HepG2 (cell line): ENCODE measurements at regions not wholly inside any gene's neighbourhood (a gene's known extent, or its start where the extent isn't known, plus 50 kb on each side); places are given as distances from the start of the nearest gene placed in this dataset.

Experiments used
- ATAC-seq: fragments of 200-7000 bp; cut with Tn5 transposase; 3 replicates; pipeline ENCODE4 v1.9.1; 2020; ENCODE audit warnings: mild to moderate bottlenecking, moderate library complexity
- BruUV-seq: library from RNA; stranded (reverse); fragments of 400-500 nt; replicated peaks from 2 replicates; lab custom pipeline; 2021; lab: Mats Ljungman, UMichigan
- CTCF ChIA-PET: fragments of 300-600 bp; formaldehyde crosslinking; extraction: SDS; loops from one replicate; lab custom pipeline; 2021; ENCODE audit warnings: low total read pairs, inconsistent platforms, low intra/inter-chr PET ratio; lab: Yijun Ruan, JAX
- POLR2A ChIA-PET: fragments of 350-600 bp; sonication (Branson Sonifier 250); formaldehyde crosslinking; loops from one replicate; lab custom pipeline; 2020; ENCODE audit warnings: antibody characterized with exemption, inconsistent platforms; lab: Yijun Ruan, JAX
- DNase-seq: peaks from one replicate; pipeline ENCODE4 v3.0.0-alpha.2; 2015; ENCODE audit warnings: low spot score
- FAIRE-seq: peaks from 3 replicates; lab custom pipeline; 2011; peaks lifted over from hg19 to GRCh38; lab: Jason Lieb, UNC
- H2AFZ ChIP-seq: one replicate; pipeline ENCODE4 v1.6.1; 2011; ENCODE audit warnings: low read length, inconsistent platforms
- H3K27ac ChIP-seq: fragments of 300-600 bp; 3 replicates; pipeline ENCODE4 v1.8.0; 2011; ENCODE audit warnings: mixed run types, mild to moderate bottlenecking, mixed read lengths, low read length, inconsistent platforms; ENCODE audit not compliant: insufficient read depth; ENCODE audit errors: extremely low read length
- H3K27me3 ChIP-seq, 2 experiments: fragments of 200-600 bp in 1 of 2; 2 replicates in 1 of 2; 3 replicates in 1 of 2; pipeline versions ENCODE4 v1.6.0 to v1.8.0; 2011; ENCODE audit warnings: low read length in 2 of 2, mild to moderate bottlenecking in 2 of 2, moderate library complexity in 2 of 2, inconsistent platforms in 1 of 2; ENCODE audit not compliant: insufficient read depth in 2 of 2, control insufficient read depth in 1 of 2
- H3K36me3 ChIP-seq, 2 experiments: fragments of 200-600 bp in 1 of 2; replicated peaks in 1 of 2; 2 replicates in 1 of 2; 3 replicates in 1 of 2; pipeline versions ENCODE4 v1.5.1 to v1.8.0; 2011; ENCODE audit warnings: low read length in 2 of 2, inconsistent platforms in 1 of 2; ENCODE audit not compliant: insufficient read depth in 2 of 2, control insufficient read depth in 1 of 2
- H3K4me1 ChIP-seq: 2 replicates; pipeline ENCODE4 v1.5.1; 2012; ENCODE audit warnings: low read length, inconsistent platforms; ENCODE audit not compliant: insufficient read depth
- H3K4me2 ChIP-seq: 2 replicates; pipeline ENCODE4 v1.6.0; 2011; ENCODE audit warnings: low read depth, low read length, inconsistent platforms
- H3K4me3 ChIP-seq, 3 experiments: fragments of 200-600 bp in 1 of 3; sonication (generic), shearing (Covaris generic) in 1 of 3; replicated peaks in 1 of 3; 2 replicates each; pipeline ENCODE4 v1.5.1; 2011 to 2016; ENCODE audit warnings: low read length in 3 of 3, inconsistent platforms in 2 of 3, low read depth in 2 of 3, mild to moderate bottlenecking in 2 of 3, control low read depth in 1 of 3, mixed read lengths in 1 of 3; ENCODE audit not compliant: insufficient read depth in 1 of 3
- H3K79me2 ChIP-seq: one replicate; pipeline ENCODE4 v1.6.1; 2011; ENCODE audit warnings: low read length, inconsistent platforms; ENCODE audit not compliant: insufficient read depth
- H3K9ac ChIP-seq: 2 replicates; pipeline ENCODE4 v1.6.0; 2011; ENCODE audit warnings: mild to moderate bottlenecking, low read depth, low read length, inconsistent platforms; ENCODE audit not compliant: insufficient read depth
- H3K9me3 ChIP-seq: 2 replicates; pipeline ENCODE4 v1.5.1; 2012; ENCODE audit warnings: mild to moderate bottlenecking, low read length
- H4K20me1 ChIP-seq: 2 replicates; pipeline ENCODE4 v1.6.0; 2011; ENCODE audit warnings: inconsistent platforms, mild to moderate bottlenecking, low read length, moderate library complexity; ENCODE audit not compliant: insufficient read depth
- DRAP1 ChIP-seq: IDR thresholded peaks from 2 replicates; pipeline ENCODE4 v1.6.1; 2016; ENCODE audit warnings: missing genetic modification reagents, missing compliant biosample characterization
- FOXA1 ChIP-seq, 2 experiments: fragments of 450-650 bp in 1 of 2; sonication (generic) in 1 of 2; formaldehyde crosslinking in 1 of 2; IDR thresholded peaks; 2 replicates each; pipeline versions ENCODE4 v1.4.0 to v1.6.1; 2016 to 2020; ENCODE audit warnings: missing genetic modification reagents in 1 of 2
- FOXO1 ChIP-seq: sonication (generic); formaldehyde crosslinking; IDR thresholded peaks from 2 replicates; pipeline ENCODE4 v1.4.0; 2020; ENCODE audit warnings: missing genetic modification reagents
- GTF2F1 ChIP-seq: fragments of 150-350 bp; IDR thresholded peaks from 2 replicates; pipeline ENCODE4 v1.6.1; 2014; ENCODE audit warnings: low read length
- MNT ChIP-seq: fragments of 450-650 bp; IDR thresholded peaks from 2 replicates; pipeline ENCODE4 v1.6.1; 2016
- SMARCE1 ChIP-seq: fragments of 450-650 bp; IDR thresholded peaks from 2 replicates; pipeline ENCODE4 v1.6.1; 2017; ENCODE audit warnings: borderline replicate concordance
- SP140L ChIP-seq: sonication (generic); formaldehyde crosslinking; IDR thresholded peaks from 2 replicates; pipeline ENCODE4 v1.4.0; 2020; ENCODE audit warnings: missing genetic modification reagents, borderline replicate concordance
- U2AF1 ChIP-seq: fragments of 200-400 bp; formaldehyde crosslinking; optimal IDR thresholded peaks from 2 replicates; pipeline ENCODE3; 2017; ENCODE audit warnings: mild to moderate bottlenecking, low read depth, low read length
- ZBTB26 ChIP-seq: IDR thresholded peaks from 2 replicates; pipeline ENCODE4 v1.6.1; 2016; ENCODE audit warnings: missing compliant biosample characterization, missing genetic modification reagents, borderline replicate concordance
- ZFP36L1 ChIP-seq: sonication (generic); formaldehyde crosslinking; IDR thresholded peaks from 2 replicates; pipeline ENCODE4 v1.8.0; 2022; ENCODE audit warnings: mild to moderate bottlenecking, missing genetic modification reagents, moderate library complexity
- WGBS: methylation state at CpG from one replicate; pipeline ENCODE4 v1.1.6; 2017; ENCODE audit warnings: low lambda C conversion rate; 5-methylcytosine and 5-hydroxymethylcytosine counted together
- in situ Hi-C: cut with HindIII; loops from 2 replicates; pipeline ENCODE4 v1.10.0; 2017; ENCODE audit warnings: low pct_unique_long_range_greater_than_20kb; ENCODE audit not compliant: extremely low pct_ligation_motif_present
- intact Hi-C: fragments of 100-400 bp; cut with micrococcal nuclease; formaldehyde crosslinking; loops from one replicate; pipeline ENCODE4 v1.10.0; 2022; ENCODE audit not compliant: unreplicated experiment
- TF ChIP-seq, protein P1 (sequence below): sonication (generic); formaldehyde crosslinking; IDR thresholded peaks from 2 replicates; pipeline ENCODE4 v1.4.0; 2020; ENCODE audit warnings: low read depth, mild to moderate bottlenecking, missing genetic modification reagents

DNA sequence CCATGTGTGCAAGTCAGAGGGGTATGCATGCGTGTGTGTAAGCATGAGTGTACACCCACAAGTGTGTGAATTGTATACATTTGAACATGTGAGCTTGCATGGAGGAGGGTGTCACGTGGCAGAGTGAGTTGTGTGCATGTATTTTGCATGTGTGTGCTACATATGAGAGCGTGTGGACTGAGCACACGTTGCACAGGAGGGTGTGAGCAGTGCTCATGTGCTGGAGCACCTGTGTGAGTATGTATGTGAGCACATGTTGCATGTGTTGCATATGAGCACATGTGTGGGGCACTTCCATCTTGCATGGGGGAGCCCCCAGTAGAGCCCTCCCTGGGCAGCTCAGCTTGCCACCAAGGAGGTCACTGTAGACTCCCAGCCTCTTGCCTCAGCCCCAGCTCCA, 180.2 kb upstream of the MYL2 start:
- no peaks in the 10 kb centered on the region for H3K36me3 ChIP-seq
- no peak overlapping the region for H3K9ac ChIP-seq
- H3K4me1 ChIP-seq: no peaks in the 10 kb centered on the region
- DNase-seq (no peak), ATAC-seq (no peak), FAIRE-seq (no peak)
- H3K4me2 ChIP-seq: no peak overlapping the region
- H3K27me3 ChIP-seq: peaks cover 1 to 38% of the 10 kb centered on the region in 2 experiments; a peak in 3 of 5 replicates
- H2AFZ ChIP-seq: no peak overlapping the region
- 5% methylated on average over 2 of the region's 4 CpGs for WGBS
- in situ Hi-C loops: no loop called here
- no TSS peak for BruUV-seq
- H3K79me2 ChIP-seq: no peaks in the 10 kb centered on the region
- CTCF ChIA-PET: no interaction called here
- no peak for TF ChIP-seq GTF2F1
- TF ChIP-seq FOXA1 (IDR thresholded peaks at IDR 0.05): no peak
- no peak for TF ChIP-seq FOXA1 (CRISPR knock-in tag; IDR thresholded peaks at IDR 0.05)
- TF ChIP-seq MNT: peak; percentile 90
- TF ChIP-seq FOXO1 (CRISPR knock-in tag): no peak
- TF ChIP-seq ZFP36L1: no peak
- no peak for TF ChIP-seq U2AF1
- H3K27ac ChIP-seq: no peak overlapping the region
- intact Hi-C loops: no loop called here
- no peaks in the 10 kb centered on the region for H4K20me1 ChIP-seq
- H3K4me3 ChIP-seq: no peak overlapping the region
- H3K9me3 ChIP-seq: no peaks in the 10 kb centered on the region
- POLR2A ChIA-PET: no interaction called here

DNA sequence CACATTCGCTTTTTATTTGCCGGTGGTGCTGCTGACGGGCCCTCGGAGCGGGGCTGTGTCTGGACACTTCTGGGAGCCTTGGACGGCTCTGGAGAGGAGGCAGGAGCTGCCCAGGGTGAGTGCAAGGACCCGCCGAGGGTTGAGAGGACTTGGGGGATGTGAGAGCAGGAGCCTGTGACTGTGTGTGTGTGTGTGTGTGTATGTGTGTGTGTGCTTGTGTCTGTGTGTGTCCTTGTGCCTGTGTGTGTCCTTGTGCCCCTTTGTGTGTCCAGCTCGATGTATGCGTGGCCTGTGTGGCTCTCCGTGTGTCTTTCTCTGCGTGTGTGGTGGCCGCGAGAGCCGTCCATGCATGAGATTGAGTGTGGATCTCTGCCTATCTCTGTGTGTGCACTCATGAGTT, 179.6 kb upstream of the MYL2 start:
- POLR2A ChIA-PET: no interaction called here
- H3K36me3 ChIP-seq: no peaks in the 10 kb centered on the region
- CTCF ChIA-PET: no interaction called here
- no peak overlapping the region for H3K27ac ChIP-seq
- H3K4me2 ChIP-seq: no peak overlapping the region
- BruUV-seq: no TSS peak
- H3K4me1 ChIP-seq: no peaks in the 10 kb centered on the region
- FAIRE-seq (no peak), DNase-seq (no peak), ATAC-seq (no peak)
- no peak overlapping the region for H3K9ac ChIP-seq
- peaks cover 1 to 38% of the 10 kb centered on the region in 2 experiments; a peak in 3 of 5 replicates for H3K27me3 ChIP-seq
- no peaks in the 10 kb centered on the region for H3K79me2 ChIP-seq
- no peak overlapping the region for H3K4me3 ChIP-seq
- in situ Hi-C loops: no loop called here
- intact Hi-C loops: no loop called here
- H4K20me1 ChIP-seq: no peaks in the 10 kb centered on the region
- WGBS: 44% methylated on average over 11 of the region's 15 CpGs
- TF ChIP-seq SMARCE1 (no peak), SP140L (CRISPR knock-in tag) (no peak), DRAP1 (CRISPR knock-in tag) (no peak), U2AF1 (no peak), ZBTB26 (CRISPR knock-in tag) (no peak)
- TF ChIP-seq, protein P1, sequence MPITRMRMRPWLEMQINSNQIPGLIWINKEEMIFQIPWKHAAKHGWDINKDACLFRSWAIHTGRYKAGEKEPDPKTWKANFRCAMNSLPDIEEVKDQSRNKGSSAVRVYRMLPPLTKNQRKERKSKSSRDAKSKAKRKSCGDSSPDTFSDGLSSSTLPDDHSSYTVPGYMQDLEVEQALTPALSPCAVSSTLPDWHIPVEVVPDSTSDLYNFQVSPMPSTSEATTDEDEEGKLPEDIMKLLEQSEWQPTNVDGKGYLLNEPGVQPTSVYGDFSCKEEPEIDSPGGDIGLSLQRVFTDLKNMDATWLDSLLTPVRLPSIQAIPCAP (CRISPR knock-in tag): no peak
- no peaks in the 10 kb centered on the region for H3K9me3 ChIP-seq
- no peak overlapping the region for H2AFZ ChIP-seq
